Activated CD8-positive, alpha-beta T cell treated with anti-CD3 and anti-CD28 coated beads for 36 hours (primary cell): ENCODE measurements at regions not wholly inside any gene's neighbourhood (a gene's known extent, or its start where the extent isn't known, plus 50 kb on each side); places are given as distances from the start of the nearest gene placed in this dataset.

ENCODE experiments used
- ATAC-seq: fragments of 200-7000 bp; cut with Tn5 transposase; one replicate; pipeline ENCODE4 v1.10.0; 2021; ENCODE audit warnings: mild to moderate bottlenecking, moderate library complexity
- CTCF ChIA-PET: fragments of 350-600 bp; sonication (Branson Sonifier 250); formaldehyde crosslinking; loops from one replicate; lab custom pipeline; 2021; ENCODE audit warnings: antibody characterized with exemption; lab: Charles Lee
- POLR2A ChIA-PET: fragments of 350-600 bp; sonication (Branson Sonifier 250); formaldehyde crosslinking; loops from one replicate; lab custom pipeline; 2021; ENCODE audit warnings: antibody characterized with exemption; lab: Charles Lee
- DNase-seq: peaks from one replicate; pipeline ENCODE4 v3.0.0-alpha.2; 2020
- H3K27ac Mint-ChIP-seq: one replicate; pipeline ENCODE4 v1.8.0; 2021; ENCODE audit warnings: mild to moderate bottlenecking, mixed read lengths
- H3K27me3 Mint-ChIP-seq: one replicate; pipeline ENCODE4 v1.8.0; 2021; ENCODE audit warnings: mixed read lengths
- H3K36me3 Mint-ChIP-seq: one replicate; pipeline ENCODE4 v1.8.0; 2021; ENCODE audit warnings: low read depth, mixed read lengths
- H3K4me1 Mint-ChIP-seq: one replicate; pipeline ENCODE4 v1.8.0; 2021; ENCODE audit warnings: low read depth, mixed read lengths
- H3K4me3 Mint-ChIP-seq: one replicate; pipeline ENCODE4 v1.8.0; 2021; ENCODE audit warnings: mild to moderate bottlenecking, moderate library complexity, mixed read lengths
- H3K9me3 Mint-ChIP-seq: one replicate; pipeline ENCODE4 v1.8.0; 2021; ENCODE audit warnings: mixed read lengths
- CTCF ChIP-seq: fragments of 200-600 bp; IDR thresholded peaks from one replicate; pipeline ENCODE4 v1.8.0; 2022; ENCODE audit warnings: antibody characterized with exemption, mild to moderate bottlenecking
- intact Hi-C: fragments of 100-400 bp; cut with micrococcal nuclease; formaldehyde crosslinking; loops from one replicate; pipeline ENCODE4 v1.10.0; 2022

- no peak for DNase-seq
- Mint-ChIP-seq H3K27me3 (no peaks in the 10 kb centered on the region), H3K27ac (no peak overlapping the region), H3K9me3 (no peaks in the 10 kb centered on the region), H3K4me1 (peaks cover 16% of the 10 kb centered on the region), H3K4me3 (no peak overlapping the region), H3K36me3 (no peaks in the 10 kb centered on the region)
- ChIA-PET POLR2A (no interaction called here), CTCF (interaction anchor here (1.1 kb wide), 1 partner anchor 26 kb away, joined by 4 read pairs; no protein-coding TSS in a partner anchor)
- ATAC-seq = no peak
- TF ChIP-seq CTCF = no peak
- intact Hi-C loops = no loop called here
Measured at GRCh38 chr1:200332716-200333115, 77.1 kb downstream of the ZNF281 start.

DNA sequence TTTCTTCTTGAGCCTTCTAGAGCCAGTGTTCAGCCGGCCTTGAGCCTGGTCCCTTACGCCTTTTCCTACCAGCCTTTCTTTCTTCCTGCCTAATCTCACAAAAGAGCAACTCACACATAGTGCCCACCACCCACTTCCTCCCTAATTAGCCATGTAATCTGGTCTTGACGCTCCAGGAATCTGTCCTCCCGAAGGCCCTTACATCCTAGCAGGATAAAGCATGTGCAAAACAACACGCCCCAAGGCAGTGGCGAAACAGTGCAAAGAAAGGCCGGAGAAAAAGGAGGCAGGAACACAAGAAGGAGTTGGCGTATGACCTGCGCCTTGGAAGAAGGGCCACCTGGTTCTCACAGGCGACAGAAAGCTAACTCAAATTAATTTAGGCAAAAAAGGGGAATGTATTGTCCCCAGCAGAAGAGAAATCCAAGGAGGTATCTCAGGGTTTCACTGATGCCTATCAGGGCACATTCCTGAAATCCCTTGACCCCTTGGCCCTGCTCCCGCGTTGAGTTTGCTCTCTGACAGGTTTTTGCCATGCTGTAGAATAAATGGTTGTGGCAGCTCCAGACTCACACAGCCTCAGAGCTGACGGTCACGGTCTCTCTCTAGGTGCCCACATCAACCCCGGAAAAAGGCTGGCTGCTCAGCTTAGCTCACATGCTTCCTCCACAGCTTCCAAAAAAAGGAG, 79.0 kb downstream of the ZNF281 start:
- no peak for TF ChIP-seq CTCF
- H3K4me3 Mint-ChIP-seq = no peak overlapping the region
- ATAC-seq = no peak
- POLR2A ChIA-PET = no interaction called here
- intact Hi-C loops = no loop called here
- peaks cover 4% of the 10 kb centered on the region for H3K4me1 Mint-ChIP-seq
- H3K36me3 Mint-ChIP-seq = no peaks in the 10 kb centered on the region
- no peak for DNase-seq
- H3K9me3 Mint-ChIP-seq = no peaks in the 10 kb centered on the region
- H3K27me3 Mint-ChIP-seq = peaks cover 5% of the 10 kb centered on the region
- no peak overlapping the region for H3K27ac Mint-ChIP-seq
- CTCF ChIA-PET = interaction anchor here (1.1 kb wide), 1 partner anchor 24 kb away, joined by 3 read pairs; no protein-coding TSS in a partner anchor

DNA sequence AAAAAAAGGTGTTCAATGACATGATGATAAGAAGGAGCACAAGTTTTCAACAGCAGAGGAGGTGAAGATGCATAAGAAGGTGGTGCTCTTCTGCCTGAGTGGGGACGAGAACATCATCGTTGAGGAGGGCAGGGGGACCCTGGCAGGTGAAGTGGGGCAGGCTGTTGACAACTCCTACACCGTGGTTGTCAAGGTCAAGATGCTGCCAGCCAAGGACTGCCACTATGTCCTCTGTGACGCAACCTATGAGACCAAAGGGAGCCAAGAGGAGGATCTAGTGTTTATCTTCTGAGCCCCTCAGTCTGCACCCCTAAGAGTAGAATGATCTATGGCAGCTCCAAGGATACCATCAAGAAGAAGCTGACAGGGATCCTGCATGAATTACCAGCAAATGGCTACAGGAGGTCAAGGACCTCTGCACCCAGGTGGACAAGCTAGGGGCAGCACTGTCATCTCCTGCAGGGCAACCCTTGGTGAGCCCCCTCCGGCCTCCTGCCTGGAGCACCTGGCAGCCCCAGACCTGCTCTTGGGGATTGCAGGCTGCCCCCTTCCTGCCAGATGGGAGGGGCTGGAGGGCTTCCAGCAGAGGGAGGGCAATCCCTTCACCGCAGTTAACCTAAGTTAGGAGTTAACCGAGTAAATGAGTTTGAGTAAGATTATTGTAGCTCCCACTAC, 80.5 kb downstream of the ZNF281 start:
- ATAC-seq = no peak
- Mint-ChIP-seq H3K27ac (no peak overlapping the region), H3K4me3 (no peak overlapping the region), H3K9me3 (no peaks in the 10 kb centered on the region), H3K4me1 (no peaks in the 10 kb centered on the region), H3K27me3 (peaks cover 5% of the 10 kb centered on the region), H3K36me3 (no peaks in the 10 kb centered on the region)
- TF ChIP-seq CTCF = no peak
- POLR2A ChIA-PET = no interaction called here
- no peak for DNase-seq
- intact Hi-C loops = no loop called here
- CTCF ChIA-PET = no interaction called here

- Mint-ChIP-seq H3K27ac (no peak overlapping the region), H3K36me3 (no peaks in the 10 kb centered on the region), H3K4me1 (no peaks in the 10 kb centered on the region), H3K9me3 (no peaks in the 10 kb centered on the region), H3K27me3 (peaks cover 5% of the 10 kb centered on the region), H3K4me3 (no peak overlapping the region)
- CTCF ChIA-PET = interaction anchor here (0.9 kb wide), 1 partner anchor 22 kb away, joined by 3 read pairs; no protein-coding TSS in a partner anchor
- ATAC-seq (no peak), DNase-seq (no peak)
- intact Hi-C loops = no loop called here
- TF ChIP-seq CTCF = no peak
- POLR2A ChIA-PET = no interaction called here
Measured at GRCh38 chr1:200328379-200328778, 81.5 kb downstream of the ZNF281 start.

DNA sequence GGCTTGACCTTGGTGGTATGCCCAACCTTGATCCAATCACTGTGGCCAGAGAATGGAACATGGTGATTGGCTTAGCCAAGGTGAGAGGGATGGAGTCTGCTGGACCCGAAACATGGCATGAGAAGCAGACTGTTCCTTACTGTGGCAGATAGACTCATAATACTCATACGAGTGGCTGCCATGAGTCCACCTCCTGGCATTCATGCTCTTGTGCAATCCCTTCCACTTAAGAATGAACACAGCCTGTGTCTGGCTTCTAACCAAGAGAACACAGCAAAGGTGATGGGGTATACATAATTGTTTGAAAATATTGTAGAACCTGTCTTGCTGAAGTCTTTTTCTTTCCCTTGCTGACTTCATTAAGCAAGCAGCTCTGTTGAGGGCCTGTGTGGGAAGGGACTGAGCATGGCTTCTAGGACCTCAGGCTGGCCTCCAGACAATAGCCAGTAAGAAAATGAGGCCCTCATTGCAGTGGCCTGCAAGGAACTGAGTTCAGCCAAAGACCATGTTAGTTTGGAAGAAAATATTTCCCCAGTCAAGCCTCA, 85.9 kb downstream of the ZNF281 start:
- no peak for ATAC-seq
- Mint-ChIP-seq H3K27ac (no peak overlapping the region), H3K36me3 (no peaks in the 10 kb centered on the region), H3K4me3 (no peak overlapping the region), H3K9me3 (no peaks in the 10 kb centered on the region), H3K4me1 (no peaks in the 10 kb centered on the region), H3K27me3 (peaks cover 6% of the 10 kb centered on the region)
- ChIA-PET POLR2A (no interaction called here), CTCF (no interaction called here)
- no peak for TF ChIP-seq CTCF
- DNase-seq = no peak
- intact Hi-C loops = no loop called here
